ENCODE measurements at regions not wholly inside any gene's neighbourhood (a gene's known extent, or its start where the extent isn't known, plus 50 kb on each side); places are given as distances from the start of the nearest gene placed in this dataset.

- TF ChIP-seq, protein P1, sequence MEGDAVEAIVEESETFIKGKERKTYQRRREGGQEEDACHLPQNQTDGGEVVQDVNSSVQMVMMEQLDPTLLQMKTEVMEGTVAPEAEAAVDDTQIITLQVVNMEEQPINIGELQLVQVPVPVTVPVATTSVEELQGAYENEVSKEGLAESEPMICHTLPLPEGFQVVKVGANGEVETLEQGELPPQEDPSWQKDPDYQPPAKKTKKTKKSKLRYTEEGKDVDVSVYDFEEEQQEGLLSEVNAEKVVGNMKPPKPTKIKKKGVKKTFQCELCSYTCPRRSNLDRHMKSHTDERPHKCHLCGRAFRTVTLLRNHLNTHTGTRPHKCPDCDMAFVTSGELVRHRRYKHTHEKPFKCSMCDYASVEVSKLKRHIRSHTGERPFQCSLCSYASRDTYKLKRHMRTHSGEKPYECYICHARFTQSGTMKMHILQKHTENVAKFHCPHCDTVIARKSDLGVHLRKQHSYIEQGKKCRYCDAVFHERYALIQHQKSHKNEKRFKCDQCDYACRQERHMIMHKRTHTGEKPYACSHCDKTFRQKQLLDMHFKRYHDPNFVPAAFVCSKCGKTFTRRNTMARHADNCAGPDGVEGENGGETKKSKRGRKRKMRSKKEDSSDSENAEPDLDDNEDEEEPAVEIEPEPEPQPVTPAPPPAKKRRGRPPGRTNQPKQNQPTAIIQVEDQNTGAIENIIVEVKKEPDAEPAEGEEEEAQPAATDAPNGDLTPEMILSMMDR (IDR thresholded peaks at IDR 0.05; ENCODE audit: borderline replicate concordance, extremely low read depth, low read length, poor library complexity, severe bottlenecking), result no peak
- TF ChIP-seq EZH2 (IDR thresholded peaks at IDR 0.05; ENCODE audit: borderline replicate concordance, low read depth, low read length, severe bottlenecking), result no peak
Observed at GRCh38 chr5:82422751-82423181, 144.6 kb upstream of the RPS23 start.

All from DND-41 (cell line).